ENCODE measurements at regions not wholly inside any gene's neighbourhood (a gene's known extent, or its start where the extent isn't known, plus 50 kb on each side); places are given as distances from the start of the nearest gene placed in this dataset.

- CTCF ChIA-PET, result no interaction called here
- TF ChIP-seq SUZ12 (IDR thresholded peaks at IDR 0.05) (no peak), LEF1 (IDR thresholded peaks at IDR 0.05; ENCODE audit: borderline replicate concordance) (no peak)
- POLR2A ChIA-PET, result no interaction called here
- DNase-seq (ENCODE audit: extremely low spot score), result no peak
These were observed 52.6 kb upstream of the LRAT start for GRCh38 chr4:154691229-154691628.

GRCh38 chr4:154692304-154692818 is 51.4 kb upstream of the LRAT start:
- ChIA-PET POLR2A (no interaction called here), CTCF (no interaction called here)
- TF ChIP-seq ZNF384 (IDR thresholded peaks at IDR 0.05) (no peak), PKNOX1 (IDR thresholded peaks at IDR 0.05) (no peak), SP1 (IDR thresholded peaks at IDR 0.05) (no peak), FOXK2 (IDR thresholded peaks at IDR 0.05) (no peak), CTBP1 (IDR thresholded peaks at IDR 0.05; ENCODE audit: borderline replicate concordance) (no peak), NFRKB (IDR thresholded peaks at IDR 0.05) (no peak), HDGF (IDR thresholded peaks at IDR 0.05; ENCODE audit: borderline replicate concordance) (no peak), L3MBTL2 (conservative IDR thresholded peaks at IDR 0.05) (no peak), FOXA1 (IDR thresholded peaks at IDR 0.05) (no peak), TARDBP (IDR thresholded peaks at IDR 0.05) (no peak), BHLHE40 (IDR thresholded peaks at IDR 0.05; ENCODE audit: borderline replicate concordance) (no peak), LEF1 (IDR thresholded peaks at IDR 0.05; ENCODE audit: borderline replicate concordance) (no peak), ELF4 (IDR thresholded peaks at IDR 0.05) (no peak), ARNT (IDR thresholded peaks at IDR 0.05) (no peak), SUZ12 (IDR thresholded peaks at IDR 0.05) (no peak), FOXM1 (IDR thresholded peaks at IDR 0.05; ENCODE audit: borderline replicate concordance) (no peak)
- DNase-seq (ENCODE audit: extremely low spot score), result no peak
